ENCODE measurements at regions not wholly inside any gene's neighbourhood (a gene's known extent, or its start where the extent isn't known, plus 50 kb on each side); places are given as distances from the start of the nearest gene placed in this dataset.

GRCh38 chr4:111404673-111405072 lies 740.6 kb upstream of the FAM241A start:
- H3K9me3 ChIP-seq (ENCODE audit: control insufficient read depth in 4 of 4, low read length in 3 of 4) = no peaks in the 10 kb centered on the region
- no peaks in the 10 kb centered on the region for H3K36me3 ChIP-seq (ENCODE audit: control insufficient read depth in 4 of 4, insufficient read depth in 3 of 4, low read depth in 1 of 4, low read length in 3 of 4)
- H3K4me3 ChIP-seq (ENCODE audit: low read depth in 1 of 3, low read length in 3 of 3) = no peak overlapping the region
- H3K9ac ChIP-seq (ENCODE audit: low read depth in 1 of 2, low read length in 2 of 2) = no peak overlapping the region
- no peak overlapping the region for H3K27ac ChIP-seq (ENCODE audit: low read depth in 1 of 2, low read length in 2 of 2)
- DNase-seq (ENCODE audit: low spot score) = no peak
- H3K4me1 ChIP-seq (ENCODE audit: control insufficient read depth in 4 of 4, insufficient read depth in 4 of 4, low read length in 3 of 4) = no peaks in the 10 kb centered on the region
- H3K27me3 ChIP-seq (ENCODE audit: control insufficient read depth in 4 of 4, insufficient read depth in 4 of 4, low read length in 3 of 4) = no peaks in the 10 kb centered on the region
- WGBS = 86% methylated on average over 3 of the region's 3 CpGs
- TF ChIP-seq EGR1 (IDR thresholded peaks at IDR 0.05; ENCODE audit: low read depth in 2 of 2) (no peak), HNF4G (IDR thresholded peaks at IDR 0.05) (no peak), NR2F2 (IDR thresholded peaks at IDR 0.05) (no peak), SP1 (IDR thresholded peaks at IDR 0.05) (no peak), TAF1 (conservative IDR thresholded peaks at IDR 0.05) (no peak), FOXA1 (IDR thresholded peaks at IDR 0.05) (no peak), GABPA (IDR thresholded peaks at IDR 0.05 in 1 of 2, conservative IDR thresholded peaks at IDR 0.05 in 1 of 2) (no peak), FOXA2 (IDR thresholded peaks at IDR 0.05) (no peak)
- TF ChIP-seq, protein P1, sequence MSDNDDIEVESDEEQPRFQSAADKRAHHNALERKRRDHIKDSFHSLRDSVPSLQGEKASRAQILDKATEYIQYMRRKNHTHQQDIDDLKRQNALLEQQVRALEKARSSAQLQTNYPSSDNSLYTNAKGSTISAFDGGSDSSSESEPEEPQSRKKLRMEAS (IDR thresholded peaks at IDR 0.05) = no peak
- TF ChIP-seq, protein P2, sequence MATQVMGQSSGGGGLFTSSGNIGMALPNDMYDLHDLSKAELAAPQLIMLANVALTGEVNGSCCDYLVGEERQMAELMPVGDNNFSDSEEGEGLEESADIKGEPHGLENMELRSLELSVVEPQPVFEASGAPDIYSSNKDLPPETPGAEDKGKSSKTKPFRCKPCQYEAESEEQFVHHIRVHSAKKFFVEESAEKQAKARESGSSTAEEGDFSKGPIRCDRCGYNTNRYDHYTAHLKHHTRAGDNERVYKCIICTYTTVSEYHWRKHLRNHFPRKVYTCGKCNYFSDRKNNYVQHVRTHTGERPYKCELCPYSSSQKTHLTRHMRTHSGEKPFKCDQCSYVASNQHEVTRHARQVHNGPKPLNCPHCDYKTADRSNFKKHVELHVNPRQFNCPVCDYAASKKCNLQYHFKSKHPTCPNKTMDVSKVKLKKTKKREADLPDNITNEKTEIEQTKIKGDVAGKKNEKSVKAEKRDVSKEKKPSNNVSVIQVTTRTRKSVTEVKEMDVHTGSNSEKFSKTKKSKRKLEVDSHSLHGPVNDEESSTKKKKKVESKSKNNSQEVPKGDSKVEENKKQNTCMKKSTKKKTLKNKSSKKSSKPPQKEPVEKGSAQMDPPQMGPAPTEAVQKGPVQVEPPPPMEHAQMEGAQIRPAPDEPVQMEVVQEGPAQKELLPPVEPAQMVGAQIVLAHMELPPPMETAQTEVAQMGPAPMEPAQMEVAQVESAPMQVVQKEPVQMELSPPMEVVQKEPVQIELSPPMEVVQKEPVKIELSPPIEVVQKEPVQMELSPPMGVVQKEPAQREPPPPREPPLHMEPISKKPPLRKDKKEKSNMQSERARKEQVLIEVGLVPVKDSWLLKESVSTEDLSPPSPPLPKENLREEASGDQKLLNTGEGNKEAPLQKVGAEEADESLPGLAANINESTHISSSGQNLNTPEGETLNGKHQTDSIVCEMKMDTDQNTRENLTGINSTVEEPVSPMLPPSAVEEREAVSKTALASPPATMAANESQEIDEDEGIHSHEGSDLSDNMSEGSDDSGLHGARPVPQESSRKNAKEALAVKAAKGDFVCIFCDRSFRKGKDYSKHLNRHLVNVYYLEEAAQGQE (IDR thresholded peaks at IDR 0.05) = no peak
- TF ChIP-seq, protein P3, sequence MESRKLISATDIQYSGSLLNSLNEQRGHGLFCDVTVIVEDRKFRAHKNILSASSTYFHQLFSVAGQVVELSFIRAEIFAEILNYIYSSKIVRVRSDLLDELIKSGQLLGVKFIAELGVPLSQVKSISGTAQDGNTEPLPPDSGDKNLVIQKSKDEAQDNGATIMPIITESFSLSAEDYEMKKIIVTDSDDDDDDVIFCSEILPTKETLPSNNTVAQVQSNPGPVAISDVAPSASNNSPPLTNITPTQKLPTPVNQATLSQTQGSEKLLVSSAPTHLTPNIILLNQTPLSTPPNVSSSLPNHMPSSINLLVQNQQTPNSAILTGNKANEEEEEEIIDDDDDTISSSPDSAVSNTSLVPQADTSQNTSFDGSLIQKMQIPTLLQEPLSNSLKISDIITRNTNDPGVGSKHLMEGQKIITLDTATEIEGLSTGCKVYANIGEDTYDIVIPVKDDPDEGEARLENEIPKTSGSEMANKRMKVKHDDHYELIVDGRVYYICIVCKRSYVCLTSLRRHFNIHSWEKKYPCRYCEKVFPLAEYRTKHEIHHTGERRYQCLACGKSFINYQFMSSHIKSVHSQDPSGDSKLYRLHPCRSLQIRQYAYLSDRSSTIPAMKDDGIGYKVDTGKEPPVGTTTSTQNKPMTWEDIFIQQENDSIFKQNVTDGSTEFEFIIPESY (IDR thresholded peaks at IDR 0.05) = no peak

DNA sequence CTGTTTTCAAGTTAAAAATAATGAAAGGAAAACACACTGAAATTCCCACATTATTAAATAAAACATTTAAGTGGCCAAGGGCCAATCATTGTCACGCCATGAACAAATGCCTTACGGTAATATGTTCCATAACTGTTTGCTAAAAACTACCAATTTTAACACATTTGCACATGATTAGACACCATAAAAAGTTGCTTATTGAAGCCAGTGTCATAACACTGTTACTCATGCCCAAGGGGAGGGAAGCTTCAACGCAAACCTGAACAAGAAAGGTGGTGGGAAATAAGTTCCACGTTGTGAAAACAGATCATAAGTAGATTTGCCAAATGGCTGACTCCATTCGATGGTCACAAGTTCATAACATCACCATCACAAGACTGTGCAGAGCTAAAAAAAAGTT lies 739.3 kb upstream of the FAM241A start:
- H3K9me3 ChIP-seq (ENCODE audit: control insufficient read depth in 4 of 4, low read length in 3 of 4) = no peaks in the 10 kb centered on the region
- 67% methylated on average over 5 of the region's 5 CpGs for WGBS
- H3K4me1 ChIP-seq (ENCODE audit: control insufficient read depth in 4 of 4, insufficient read depth in 4 of 4, low read length in 3 of 4) = no peaks in the 10 kb centered on the region
- H3K4me3 ChIP-seq (ENCODE audit: low read depth in 1 of 3, low read length in 3 of 3) = no peak overlapping the region
- no peak for DNase-seq (ENCODE audit: low spot score)
- TF ChIP-seq, protein P4, sequence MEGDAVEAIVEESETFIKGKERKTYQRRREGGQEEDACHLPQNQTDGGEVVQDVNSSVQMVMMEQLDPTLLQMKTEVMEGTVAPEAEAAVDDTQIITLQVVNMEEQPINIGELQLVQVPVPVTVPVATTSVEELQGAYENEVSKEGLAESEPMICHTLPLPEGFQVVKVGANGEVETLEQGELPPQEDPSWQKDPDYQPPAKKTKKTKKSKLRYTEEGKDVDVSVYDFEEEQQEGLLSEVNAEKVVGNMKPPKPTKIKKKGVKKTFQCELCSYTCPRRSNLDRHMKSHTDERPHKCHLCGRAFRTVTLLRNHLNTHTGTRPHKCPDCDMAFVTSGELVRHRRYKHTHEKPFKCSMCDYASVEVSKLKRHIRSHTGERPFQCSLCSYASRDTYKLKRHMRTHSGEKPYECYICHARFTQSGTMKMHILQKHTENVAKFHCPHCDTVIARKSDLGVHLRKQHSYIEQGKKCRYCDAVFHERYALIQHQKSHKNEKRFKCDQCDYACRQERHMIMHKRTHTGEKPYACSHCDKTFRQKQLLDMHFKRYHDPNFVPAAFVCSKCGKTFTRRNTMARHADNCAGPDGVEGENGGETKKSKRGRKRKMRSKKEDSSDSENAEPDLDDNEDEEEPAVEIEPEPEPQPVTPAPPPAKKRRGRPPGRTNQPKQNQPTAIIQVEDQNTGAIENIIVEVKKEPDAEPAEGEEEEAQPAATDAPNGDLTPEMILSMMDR (IDR thresholded peaks at IDR 0.05; ENCODE audit: low read depth, low read length, missing input control) = no peak
- H3K36me3 ChIP-seq (ENCODE audit: control insufficient read depth in 4 of 4, insufficient read depth in 3 of 4, low read depth in 1 of 4, low read length in 3 of 4) = no peaks in the 10 kb centered on the region
- H3K27me3 ChIP-seq (ENCODE audit: control insufficient read depth in 4 of 4, insufficient read depth in 4 of 4, low read length in 3 of 4) = no peaks in the 10 kb centered on the region
- H3K27ac ChIP-seq (ENCODE audit: low read depth in 1 of 2, low read length in 2 of 2) = no peak overlapping the region
- H3K9ac ChIP-seq (ENCODE audit: low read depth in 1 of 2, low read length in 2 of 2) = no peak overlapping the region

Measured in liver (tissue), 8 donors.